Esophagus (tissue), 2 donors: ENCODE measurements at regions not wholly inside any gene's neighbourhood (a gene's known extent, or its start where the extent isn't known, plus 50 kb on each side); places are given as distances from the start of the nearest gene placed in this dataset.
"Not testable (repeated sequence)": the region's sequence is repeated elsewhere in the genome, so short reads cannot be mapped to it uniquely, and the experiment has no call there.

Experiments used
- H3K27ac ChIP-seq, 2 donors: one replicate each; pipeline ENCODE4 v1.5.1; 2013; ENCODE audit warnings: low read depth in 2 of 2, mild to moderate bottlenecking in 2 of 2, inconsistent platforms in 1 of 2, low read length in 1 of 2, moderate library complexity in 1 of 2
- H3K27me3 ChIP-seq, 2 donors: one replicate each; pipeline ENCODE4 v1.6.1; 2013; ENCODE audit warnings: low read length in 2 of 2, control low read depth in 1 of 2, mild to moderate bottlenecking in 1 of 2; ENCODE audit not compliant: insufficient read depth in 2 of 2, control insufficient read depth in 1 of 2
- H3K36me3 ChIP-seq, 2 donors: one replicate each; pipeline ENCODE4 v1.6.1; 2013; ENCODE audit warnings: low read length in 1 of 2; ENCODE audit not compliant: control insufficient read depth in 2 of 2, insufficient read depth in 2 of 2
- H3K4me1 ChIP-seq, 2 donors: one replicate each; pipeline ENCODE4 v1.6.1; 2013; ENCODE audit warnings: low read length in 1 of 2; ENCODE audit not compliant: control insufficient read depth in 2 of 2, insufficient read depth in 2 of 2
- H3K4me3 ChIP-seq, 2 donors: one replicate each; pipeline ENCODE4 v1.5.1; 2013; ENCODE audit warnings: low read length in 2 of 2, mild to moderate bottlenecking in 2 of 2, low read depth in 1 of 2, moderate library complexity in 1 of 2
- H3K9me3 ChIP-seq, 2 donors: one replicate each; pipeline ENCODE4 v1.6.1; 2013; ENCODE audit warnings: mild to moderate bottlenecking in 2 of 2, low read depth in 1 of 2, low read length in 1 of 2, moderate library complexity in 1 of 2; ENCODE audit not compliant: control insufficient read depth in 2 of 2, insufficient read depth in 1 of 2
- WGBS, 2 donors: extraction: QIAGEN DNeasy Blood & Tissue Kit; methylation state at CpG; one replicate each; pipeline ENCODE4 v1.1.7; 2013; 5-methylcytosine and 5-hydroxymethylcytosine counted together
- donor health status: healthy with polysubstance abuse.
- donor health status: Bipolar disorder and iron deficiency.

- H3K4me3 ChIP-seq, result peak overlapping the region; percentile 39 to 44
- 27 to 33% methylated on average over 69 to 79 of the region's 79 CpGs for WGBS, 2 donors
- H3K9me3 ChIP-seq, result no peaks in the 10 kb centered on the region
- no peaks in the 10 kb centered on the region for H3K36me3 ChIP-seq
- no peak overlapping the region for H3K27ac ChIP-seq
- H3K27me3 ChIP-seq, result peaks cover 0 to 4% of the 10 kb centered on the region in 2 donors
- H3K4me1 ChIP-seq, result peaks cover 3 to 12% of the 10 kb centered on the region in 2 donors
These were observed 60.1 kb upstream of the EIF5 start for GRCh38 chr14:103273745-103274615.

GRCh38 chr14:103275000-103275399 lies 59.0 kb upstream of the EIF5 start:
- no peaks in the 10 kb centered on the region for H3K9me3 ChIP-seq
- no peaks in the 10 kb centered on the region for H3K36me3 ChIP-seq
- H3K4me1 ChIP-seq, result peaks cover 7 to 16% of the 10 kb centered on the region in 2 donors
- H3K27ac ChIP-seq, result no peak overlapping the region
- H3K27me3 ChIP-seq, result peaks cover 0 to 4% of the 10 kb centered on the region in 2 donors
- no peak overlapping the region for H3K4me3 ChIP-seq

DNA sequence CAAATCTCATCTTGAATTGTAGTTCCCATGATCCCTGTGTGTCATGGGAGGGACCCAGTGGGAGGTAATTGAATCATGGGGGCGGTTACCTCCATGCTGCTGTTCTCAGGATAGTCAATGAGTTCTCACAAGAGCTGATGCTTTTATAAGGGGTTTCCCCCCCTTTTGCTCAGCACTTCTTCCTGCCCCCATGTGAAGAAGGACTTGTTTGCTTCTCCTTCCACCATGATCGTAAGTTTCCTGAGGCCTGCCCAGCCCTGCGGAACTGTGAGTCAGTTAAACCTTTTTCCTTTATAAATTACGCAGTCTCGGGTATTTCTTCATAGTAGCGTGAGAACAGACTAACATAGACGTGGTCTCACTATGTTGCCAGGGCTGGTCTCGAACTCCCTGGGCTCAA lies 56.1 kb upstream of the EIF5 start:
- WGBS, 2 donors, result 89 to 91% methylated on average over 8 of the region's 8 CpGs
- Histone ChIP-seq H3K9me3 (no peaks in the 10 kb centered on the region), H3K27ac (no peak overlapping the region), H3K4me1 (peaks cover 9 to 16% of the 10 kb centered on the region in 2 donors), H3K27me3 (peaks cover 0 to 4% of the 10 kb centered on the region in 2 donors), H3K4me3 (no peak overlapping the region), H3K36me3 (no peaks in the 10 kb centered on the region)

- Histone ChIP-seq H3K4me1 (peaks cover 4 to 6% of the 10 kb centered on the region in 2 donors), H3K27ac (peak overlapping the region in 1 of 2 donors; percentile 26), H3K9me3 (no peaks in the 10 kb centered on the region), H3K27me3 (no peaks in the 10 kb centered on the region), H3K36me3 (no peaks in the 10 kb centered on the region), H3K4me3 (peak overlapping the region; percentile 47 to 49)
- WGBS, 2 donors, result 12 to 24% methylated on average over 43 to 100 of the region's 102 CpGs
These were observed 54.7 kb upstream of the EIF5 start for GRCh38 chr14:103279142-103280025.

GRCh38 chr14:103280278-103280928 lies 53.6 kb upstream of the EIF5 start:
- no peak overlapping the region for H3K4me3 ChIP-seq
- H3K36me3 ChIP-seq, result no peaks in the 10 kb centered on the region
- H3K4me1 ChIP-seq, result peaks cover 4 to 6% of the 10 kb centered on the region in 2 donors
- WGBS, 2 donors, result 56 to 59% methylated on average over 15 of the region's 15 CpGs
- no peaks in the 10 kb centered on the region for H3K27me3 ChIP-seq
- H3K27ac ChIP-seq, result no peak overlapping the region
- no peaks in the 10 kb centered on the region for H3K9me3 ChIP-seq

- WGBS, 2 donors, result 73% methylated on average over 11 of the region's 11 CpGs
- Histone ChIP-seq H3K27ac (no peak overlapping the region), H3K9me3 (no peaks in the 10 kb centered on the region), H3K27me3 (no peaks in the 10 kb centered on the region), H3K4me1 (peaks cover 4 to 6% of the 10 kb centered on the region in 2 donors), H3K4me3 (no peak overlapping the region), H3K36me3 (no peaks in the 10 kb centered on the region)
These were observed 52.4 kb upstream of the EIF5 start for GRCh38 chr14:103281496-103282231.

- WGBS, 2 donors, result 87% methylated on average over 17 of the region's 17 CpGs
- H3K4me3 ChIP-seq, H3K9me3 ChIP-seq, H3K27ac ChIP-seq, H3K36me3 ChIP-seq, H3K4me1 ChIP-seq, H3K27me3 ChIP-seq: not testable (repeated sequence)
These were observed 51.7 kb upstream of the EIF5 start for GRCh38 chr14:103282309-103282708.

GRCh38 chr14:103282932-103283331 lies 51.1 kb upstream of the EIF5 start:
- H3K4me3 ChIP-seq, result no peak overlapping the region
- no peak overlapping the region for H3K27ac ChIP-seq
- H3K4me1 ChIP-seq, result peaks cover 4 to 6% of the 10 kb centered on the region in 2 donors
- H3K9me3 ChIP-seq, result no peaks in the 10 kb centered on the region
- 77% methylated on average over 5 of the region's 5 CpGs for WGBS, 2 donors
- no peaks in the 10 kb centered on the region for H3K36me3 ChIP-seq
- no peaks in the 10 kb centered on the region for H3K27me3 ChIP-seq

GRCh38 chr14:103283916-103284315 lies 50.1 kb upstream of the EIF5 start:
- H3K36me3 ChIP-seq, result no peaks in the 10 kb centered on the region
- H3K4me3 ChIP-seq, result no peak overlapping the region
- peaks cover 4 to 6% of the 10 kb centered on the region in 2 donors for H3K4me1 ChIP-seq
- H3K27ac ChIP-seq, result no peak overlapping the region
- no peaks in the 10 kb centered on the region for H3K27me3 ChIP-seq
- H3K9me3 ChIP-seq, result no peaks in the 10 kb centered on the region
- WGBS, 2 donors, result 77 to 85% methylated on average over 12 of the region's 12 CpGs
